Smooth muscle cell (in vitro differentiated cells): ENCODE measurements at regions not wholly inside any gene's neighbourhood (a gene's known extent, or its start where the extent isn't known, plus 50 kb on each side); places are given as distances from the start of the nearest gene placed in this dataset.

ENCODE experiments used
- DNase-seq: peaks from one replicate; lab custom pipeline; 2025; ENCODE audit not compliant: unreplicated experiment; lab: John Stamatoyannopoulos, UW
- H2AFZ ChIP-seq: fragments of 200-600 bp; sonication (generic); 2 replicates; pipeline ENCODE4 v1.6.0; 2016; ENCODE audit warnings: antibody characterized with exemption, low read depth, mild to moderate bottlenecking
- H3F3A ChIP-seq: fragments of 200-600 bp; sonication (generic); 2 replicates; pipeline ENCODE4 v1.6.0; 2017; ENCODE audit warnings: antibody characterized with exemption, low read depth
- H3K27ac ChIP-seq: fragments of 200-600 bp; sonication (generic); 2 replicates; pipeline ENCODE4 v1.5.1; 2016; ENCODE audit warnings: low read depth, mild to moderate bottlenecking
- H3K27me3 ChIP-seq: fragments of 200-600 bp; sonication (generic); 2 replicates; pipeline ENCODE4 v1.6.1; 2016; ENCODE audit warnings: low read depth, mild to moderate bottlenecking
- H3K36me3 ChIP-seq: fragments of 200-600 bp; sonication (generic); 2 replicates; pipeline ENCODE4 v1.5.1; 2016; ENCODE audit warnings: low read depth
- H3K4me1 ChIP-seq: fragments of 200-600 bp; sonication (generic); 2 replicates; pipeline ENCODE4 v1.5.1; 2016; ENCODE audit warnings: low read depth
- H3K4me2 ChIP-seq: fragments of 200-600 bp; sonication (generic); 2 replicates; pipeline ENCODE4 v1.6.0; 2016; ENCODE audit warnings: mild to moderate bottlenecking
- H3K4me3 ChIP-seq: fragments of 200-600 bp; sonication (generic); 2 replicates; pipeline ENCODE4 v1.5.1; 2016; ENCODE audit warnings: mild to moderate bottlenecking
- H3K79me2 ChIP-seq: fragments of 200-600 bp; sonication (generic); 2 replicates; pipeline ENCODE4 v1.6.0; 2016; ENCODE audit warnings: low read depth, mild to moderate bottlenecking
- H3K9ac ChIP-seq: fragments of 200-600 bp; sonication (generic); 2 replicates; pipeline ENCODE4 v1.6.0; 2016; ENCODE audit warnings: low read depth
- H3K9me3 ChIP-seq: fragments of 200-600 bp; sonication (generic); replicated peaks from 2 replicates; pipeline ENCODE4 v1.5.1; 2016; ENCODE audit warnings: low read depth
- H4K20me1 ChIP-seq: fragments of 200-600 bp; sonication (generic); 2 replicates; pipeline ENCODE4 v1.6.0; 2016; ENCODE audit warnings: low read depth
- WGBS: methylation state at CpG from one replicate; pipeline ENCODE4 v1.1.7; 2016; ENCODE audit warnings: low lambda C conversion rate; 5-methylcytosine and 5-hydroxymethylcytosine counted together
- TF ChIP-seq, protein P1 (sequence below): fragments of 200-600 bp; sonication (generic); IDR thresholded peaks from 2 replicates; pipeline ENCODE4 v1.5.1; 2017; ENCODE audit warnings: borderline replicate concordance, mild to moderate bottlenecking, antibody characterized with exemption; ENCODE audit not compliant: insufficient read depth, poor library complexity, severe bottlenecking

DNA sequence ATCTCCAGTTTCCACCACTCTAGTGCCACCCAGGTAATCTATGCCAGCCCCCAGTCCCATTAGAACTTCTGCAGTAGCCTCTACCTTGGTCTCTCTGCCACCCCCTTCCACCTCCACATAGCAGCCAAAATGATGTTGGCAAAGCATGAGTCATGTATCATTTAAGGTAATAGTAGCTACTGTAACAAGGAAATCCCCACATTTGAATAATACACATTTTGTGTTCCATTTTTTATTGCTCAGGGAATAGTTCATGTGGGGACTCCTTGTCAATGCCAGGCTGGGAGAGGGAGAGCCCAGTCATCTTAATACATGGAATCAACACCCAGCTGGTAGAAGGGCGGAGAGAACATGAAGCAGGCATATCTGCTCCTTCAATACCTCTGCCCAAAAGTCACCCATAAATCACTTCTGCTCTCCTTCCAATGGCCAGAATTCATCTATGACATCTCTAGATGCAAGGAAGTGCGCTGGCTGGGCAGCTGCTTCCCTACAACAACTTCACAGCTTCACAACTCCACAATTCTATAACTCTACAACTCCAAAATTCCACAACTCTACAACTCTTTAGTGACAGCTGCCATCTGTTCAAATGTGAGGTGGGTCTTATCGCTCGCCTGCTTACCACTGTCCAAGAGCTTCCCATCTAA is 70.6 kb upstream of the GLS start:
- Histone ChIP-seq H3K4me3 (no peak overlapping the region), H3K79me2 (no peaks in the 10 kb centered on the region), H4K20me1 (no peaks in the 10 kb centered on the region), H3K9me3 (no peaks in the 10 kb centered on the region), H3K9ac (no peak overlapping the region), H3K27me3 (no peaks in the 10 kb centered on the region), H3K36me3 (no peaks in the 10 kb centered on the region), H2AFZ (no peak overlapping the region), H3F3A (no peaks in the 10 kb centered on the region), H3K27ac (peak overlapping the region; percentile 47), H3K4me2 (peak overlapping the region; percentile 77), H3K4me1 (peaks cover 5% of the 10 kb centered on the region)
- WGBS = 75% methylated on average over 4 of the region's 4 CpGs
- DNase-seq = no peak
- TF ChIP-seq, protein P1, sequence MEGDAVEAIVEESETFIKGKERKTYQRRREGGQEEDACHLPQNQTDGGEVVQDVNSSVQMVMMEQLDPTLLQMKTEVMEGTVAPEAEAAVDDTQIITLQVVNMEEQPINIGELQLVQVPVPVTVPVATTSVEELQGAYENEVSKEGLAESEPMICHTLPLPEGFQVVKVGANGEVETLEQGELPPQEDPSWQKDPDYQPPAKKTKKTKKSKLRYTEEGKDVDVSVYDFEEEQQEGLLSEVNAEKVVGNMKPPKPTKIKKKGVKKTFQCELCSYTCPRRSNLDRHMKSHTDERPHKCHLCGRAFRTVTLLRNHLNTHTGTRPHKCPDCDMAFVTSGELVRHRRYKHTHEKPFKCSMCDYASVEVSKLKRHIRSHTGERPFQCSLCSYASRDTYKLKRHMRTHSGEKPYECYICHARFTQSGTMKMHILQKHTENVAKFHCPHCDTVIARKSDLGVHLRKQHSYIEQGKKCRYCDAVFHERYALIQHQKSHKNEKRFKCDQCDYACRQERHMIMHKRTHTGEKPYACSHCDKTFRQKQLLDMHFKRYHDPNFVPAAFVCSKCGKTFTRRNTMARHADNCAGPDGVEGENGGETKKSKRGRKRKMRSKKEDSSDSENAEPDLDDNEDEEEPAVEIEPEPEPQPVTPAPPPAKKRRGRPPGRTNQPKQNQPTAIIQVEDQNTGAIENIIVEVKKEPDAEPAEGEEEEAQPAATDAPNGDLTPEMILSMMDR = no peak

DNA sequence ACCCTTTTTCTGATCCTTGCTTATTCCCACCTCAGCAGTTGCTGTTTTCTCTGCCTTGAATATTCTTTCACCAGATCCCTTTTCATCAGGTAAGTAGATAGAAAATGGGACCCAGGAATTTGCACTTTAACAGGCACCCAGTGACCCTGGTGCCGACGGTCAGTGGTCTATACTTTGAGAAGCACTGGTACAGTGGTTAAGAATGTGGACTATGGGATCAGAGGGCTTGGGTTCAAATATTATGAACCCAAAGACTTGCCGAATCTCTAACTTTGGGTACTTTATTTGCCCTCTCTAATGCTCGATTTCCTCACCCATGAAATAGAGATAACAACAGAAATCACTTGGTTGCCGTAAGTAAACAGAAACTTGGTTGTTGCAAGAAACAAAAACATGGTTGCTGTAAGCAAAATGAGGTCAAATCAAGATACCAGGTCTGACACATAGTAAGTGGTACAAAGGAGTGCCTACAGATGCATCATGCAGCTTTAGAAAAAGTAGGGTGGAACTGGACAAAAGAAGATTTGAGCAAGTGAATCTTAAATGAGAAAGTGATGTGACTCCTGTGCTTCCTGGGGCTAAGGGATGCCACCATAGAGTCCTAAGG is 69.5 kb upstream of the GLS start:
- H3K27ac ChIP-seq = no peak overlapping the region
- no peaks in the 10 kb centered on the region for H3K79me2 ChIP-seq
- no peaks in the 10 kb centered on the region for H3K36me3 ChIP-seq
- H3K9ac ChIP-seq = no peak overlapping the region
- H3F3A ChIP-seq = no peaks in the 10 kb centered on the region
- DNase-seq = no peak
- TF ChIP-seq, protein P1 = no peak
- H3K4me3 ChIP-seq = peak overlapping the region; percentile 25
- H3K4me2 ChIP-seq = peak overlapping the region; percentile 77
- H2AFZ ChIP-seq = no peak overlapping the region
- no peaks in the 10 kb centered on the region for H4K20me1 ChIP-seq
- no peaks in the 10 kb centered on the region for H3K9me3 ChIP-seq
- 94% methylated on average over 5 of the region's 5 CpGs for WGBS
- no peaks in the 10 kb centered on the region for H3K27me3 ChIP-seq
- H3K4me1 ChIP-seq = peaks cover 5% of the 10 kb centered on the region

DNA sequence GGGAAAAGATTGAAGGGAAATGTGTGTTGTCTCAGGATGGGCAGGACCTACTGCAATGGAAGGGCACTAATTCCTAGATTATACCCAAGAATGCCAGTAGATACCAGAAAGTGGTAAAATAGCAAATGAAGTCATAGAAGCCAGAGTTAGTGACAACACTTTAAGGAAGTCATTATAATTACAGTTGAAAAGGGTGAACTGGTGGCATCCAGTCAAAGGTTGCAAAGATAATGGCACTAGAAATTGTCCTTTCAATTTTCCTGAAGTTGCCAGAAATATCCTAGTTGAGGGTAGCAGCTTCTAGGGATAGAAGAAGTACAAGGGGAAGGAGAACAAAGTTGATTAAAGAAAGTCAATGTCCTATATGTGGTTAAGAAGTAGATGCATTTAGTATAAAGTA is 68.8 kb upstream of the GLS start:
- TF ChIP-seq, protein P1 = no peak

More for the DNA sequence above, 68.8 kb upstream of the GLS start:
- Histone ChIP-seq H3K4me3 (peak overlapping the region; percentile 25), H2AFZ (peak overlapping the region; percentile 21), H3K4me1 (peaks cover 5% of the 10 kb centered on the region), H3K9me3 (no peaks in the 10 kb centered on the region), H3F3A (no peaks in the 10 kb centered on the region), H3K36me3 (no peaks in the 10 kb centered on the region), H3K79me2 (no peaks in the 10 kb centered on the region), H3K9ac (no peak overlapping the region), H4K20me1 (no peaks in the 10 kb centered on the region), H3K27ac (peak overlapping the region; percentile 56), H3K4me2 (peak overlapping the region; percentile 77), H3K27me3 (no peaks in the 10 kb centered on the region)
- no peak for DNase-seq
